Stimulated activated CD8-positive, alpha-beta memory T cell treated with anti-CD3 and anti-CD28 coated beads, Interleukin-15, amount 100 ng/mL, for 24 hours (primary cell): ENCODE measurements at regions not wholly inside any gene's neighbourhood (a gene's known extent, or its start where the extent isn't known, plus 50 kb on each side); places are given as distances from the start of the nearest gene placed in this dataset.

ENCODE experiments used
- DNase-seq: peaks from one replicate; pipeline ENCODE4 v3.0.0-alpha.2; 2020; ENCODE audit warnings: low read depth

GRCh38 chr5:175168882-175169507, 275.0 kb downstream of the DRD1 start:
- DNase-seq, result no peak

- DNase-seq, result no peak
These were observed 278.0 kb downstream of the DRD1 start for GRCh38 chr5:175166026-175166425.

GRCh38 chr5:175163586-175164275, 280.3 kb downstream of the DRD1 start:
- DNase-seq, result no peak

DNA sequence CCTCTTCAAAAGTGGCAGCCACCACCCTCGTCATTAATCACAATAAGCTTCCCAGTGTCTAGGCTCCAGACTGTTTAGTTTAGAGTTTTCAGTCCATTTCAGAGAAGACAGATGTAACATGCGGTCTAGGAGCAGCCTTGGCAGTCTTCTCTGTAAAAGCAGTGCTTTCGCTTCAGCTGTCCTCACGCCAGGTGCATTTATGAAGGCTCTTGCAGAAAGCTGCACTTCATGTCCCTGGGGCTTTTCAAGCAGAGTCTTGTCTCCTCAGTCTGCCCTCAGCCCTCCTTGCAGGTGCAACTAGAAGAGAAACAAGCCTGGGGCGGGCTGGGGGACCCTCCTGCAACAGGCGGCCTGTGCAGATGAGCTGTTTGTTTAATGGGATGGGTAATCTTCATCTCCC, 281.9 kb downstream of the DRD1 start:
- no peak for DNase-seq

GRCh38 chr5:175159956-175160355, 284.0 kb downstream of the DRD1 start:
- DNase-seq, result no peak

- no peak for DNase-seq
These were observed 295.3 kb downstream of the DRD1 start for GRCh38 chr5:175148636-175149172.

GRCh38 chr5:175146733-175147132, 297.2 kb downstream of the DRD1 start:
- no peak for DNase-seq

GRCh38 chr5:175141421-175141820, 302.6 kb downstream of the DRD1 start:
- no peak for DNase-seq

DNA sequence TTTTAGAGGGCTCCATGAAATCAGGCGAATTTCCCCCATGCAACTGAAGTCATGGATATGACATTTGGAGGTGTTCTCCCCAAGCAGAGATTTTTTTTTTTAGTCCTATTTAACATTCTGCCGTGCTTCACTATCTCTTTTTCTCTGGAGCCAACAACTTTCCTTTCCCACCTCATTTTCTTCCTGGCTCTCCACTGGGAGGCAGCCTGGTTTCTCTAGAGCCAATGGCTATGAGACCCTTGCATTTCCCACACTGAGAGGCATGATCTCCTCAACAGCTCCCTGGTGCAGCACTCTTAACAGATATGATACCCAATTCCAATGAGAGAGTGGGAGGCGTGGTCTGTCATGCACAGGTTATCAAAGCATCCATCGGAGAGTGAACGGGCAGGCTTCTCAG, 310.8 kb downstream of the DRD1 start:
- DNase-seq, result no peak

- DNase-seq, result no peak
These were observed 312.6 kb downstream of the DRD1 start for GRCh38 chr5:175131432-175131831.

GRCh38 chr5:175129619-175130018, 314.4 kb downstream of the DRD1 start:
- no peak for DNase-seq

- no peak for DNase-seq
These were observed 314.9 kb downstream of the DRD1 start for GRCh38 chr5:175129121-175129520.

DNA sequence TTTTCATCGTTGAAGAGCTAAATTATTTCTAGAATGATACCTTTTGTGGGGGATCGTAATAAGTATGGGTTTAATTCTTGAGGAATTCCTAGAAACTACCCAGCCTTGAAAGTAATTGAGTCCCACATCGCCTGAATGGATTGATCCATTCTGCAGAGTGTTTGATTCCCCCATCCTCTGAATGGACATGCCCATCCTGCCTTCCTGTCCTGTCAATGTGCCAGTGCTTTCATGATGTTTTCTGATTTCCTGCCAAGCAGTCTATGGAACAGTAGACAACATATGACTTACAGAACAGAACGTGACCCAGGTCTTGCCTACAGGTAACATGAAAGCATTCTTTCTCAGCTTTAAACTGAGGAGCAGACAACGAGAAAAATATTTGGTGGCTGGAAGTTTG, 319.2 kb downstream of the DRD1 start:
- no peak for DNase-seq

DNA sequence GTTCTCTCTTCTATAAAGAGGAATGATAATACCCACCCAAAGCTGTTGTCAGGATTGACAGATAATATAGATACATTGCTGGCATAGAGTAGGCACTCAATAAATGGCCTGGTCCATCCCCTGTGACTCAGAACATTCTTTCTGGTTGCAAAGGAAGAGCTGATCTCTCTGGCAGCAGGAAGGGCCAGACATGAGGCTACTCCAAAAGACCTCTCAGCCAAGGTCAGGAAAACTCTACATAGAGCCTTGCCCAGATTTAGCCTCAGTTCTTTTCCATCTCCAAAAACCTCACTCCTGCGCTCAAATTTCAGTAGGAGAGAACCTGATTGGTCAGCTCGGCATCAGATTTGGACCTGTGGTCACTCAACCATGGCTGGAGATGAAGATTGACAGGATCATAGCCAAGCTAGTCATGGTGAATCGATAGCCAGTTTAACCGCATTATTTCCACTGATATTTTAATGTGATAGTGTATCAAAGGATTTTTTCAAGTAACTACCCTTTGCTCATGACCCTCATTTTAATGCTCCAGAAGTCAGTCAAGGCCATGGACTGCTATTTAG, 319.6 kb downstream of the DRD1 start:
- DNase-seq, result no peak

GRCh38 chr5:175123542-175123941, 320.4 kb downstream of the DRD1 start:
- DNase-seq, result no peak

DNA sequence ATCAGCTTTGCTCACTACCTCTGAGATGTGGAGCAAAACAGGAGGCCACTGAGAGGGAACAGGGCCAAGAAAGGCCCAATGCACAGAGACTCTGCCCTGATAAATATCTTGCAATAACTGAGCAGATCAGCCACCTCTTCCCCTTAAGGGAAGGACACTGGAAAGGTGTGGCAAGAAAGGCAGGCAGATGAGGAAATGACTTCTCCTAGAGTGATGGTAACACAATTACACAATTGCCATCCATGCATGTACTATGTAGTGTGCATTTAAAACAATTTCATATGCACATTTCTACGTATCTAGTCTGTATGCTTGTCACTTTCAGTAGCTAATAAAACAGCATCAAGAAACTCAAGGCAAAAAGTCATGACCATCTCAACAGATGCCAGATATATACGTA, 322.5 kb downstream of the DRD1 start:
- DNase-seq, result no peak

DNA sequence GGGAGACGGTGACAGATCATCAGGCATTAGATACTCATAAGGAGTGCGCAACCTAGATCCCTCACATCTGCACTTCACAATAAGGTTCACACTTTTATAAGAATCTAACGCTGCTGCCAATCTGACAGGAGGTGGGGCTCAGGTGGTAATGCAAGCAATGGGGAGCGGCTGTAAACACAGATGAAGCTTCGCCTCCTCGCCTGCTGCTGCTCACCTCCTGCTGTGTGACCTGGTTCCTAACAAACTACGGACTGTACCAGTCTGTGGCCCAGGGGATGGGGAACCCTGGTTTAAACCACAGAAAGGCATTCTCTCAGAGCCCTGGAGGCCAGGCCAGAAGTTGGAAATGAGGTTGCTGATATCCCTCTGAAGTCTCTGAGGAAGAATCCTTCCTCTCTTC, 323.6 kb downstream of the DRD1 start:
- DNase-seq, result no peak

DNA sequence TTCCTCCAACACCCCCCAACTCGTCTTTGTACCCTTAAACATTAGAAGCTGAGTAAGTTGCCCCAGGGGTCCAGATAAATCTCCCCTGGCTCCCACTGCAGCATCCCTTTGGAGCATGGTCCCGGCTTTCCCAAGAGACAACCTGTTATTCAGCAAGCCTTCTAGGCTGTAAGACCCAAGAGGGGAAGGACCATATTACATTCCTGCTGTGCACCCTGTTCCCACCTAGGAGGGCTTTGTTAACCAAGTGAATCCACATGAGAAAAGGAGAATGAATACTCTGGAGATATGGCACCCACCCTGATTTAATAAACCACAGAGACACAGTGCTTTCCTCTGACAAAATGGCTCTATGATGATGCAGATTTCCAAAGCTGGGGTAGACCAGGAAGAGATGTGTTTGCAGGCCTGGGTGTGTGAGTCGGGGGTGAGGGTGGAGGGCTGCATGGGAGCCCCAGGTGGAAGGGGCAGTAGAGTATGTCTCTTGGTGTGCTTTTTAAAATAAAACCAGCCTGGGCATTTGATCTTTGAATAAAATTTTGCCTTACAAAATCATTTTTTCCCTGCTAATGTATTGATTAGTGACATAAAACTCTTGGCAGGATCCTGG, 325.2 kb downstream of the DRD1 start:
- DNase-seq, result no peak

DNA sequence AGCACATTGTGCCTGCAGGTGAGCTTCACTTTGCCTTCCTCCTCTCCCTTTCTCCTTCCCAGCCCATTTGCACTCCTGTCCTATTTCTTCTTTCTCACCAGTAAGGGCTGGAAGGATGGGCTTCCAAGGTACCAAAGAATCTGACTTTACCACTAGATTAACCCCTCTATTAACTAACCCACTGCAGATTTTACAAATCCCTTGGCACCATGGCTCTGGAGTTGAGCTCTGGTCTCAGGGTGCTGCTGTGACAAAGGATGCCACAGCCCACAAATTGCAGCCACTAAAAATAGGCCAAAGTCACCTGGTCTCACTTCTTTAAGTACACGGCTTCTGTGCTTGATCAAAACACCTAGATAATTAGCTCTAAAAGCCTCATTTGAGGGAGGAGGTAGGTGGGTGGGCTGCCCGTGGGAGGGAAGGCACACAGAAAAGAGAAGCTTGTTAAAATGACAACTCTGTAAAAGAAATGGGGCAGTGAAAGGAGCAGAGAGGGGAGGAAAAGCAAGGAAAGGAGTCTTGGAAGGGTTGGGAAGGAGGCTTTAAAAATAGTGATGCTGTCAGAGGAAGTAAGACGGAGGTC, 327.4 kb downstream of the DRD1 start:
- no peak for DNase-seq

GRCh38 chr5:175115831-175116230, 328.2 kb downstream of the DRD1 start:
- DNase-seq, result no peak

DNA sequence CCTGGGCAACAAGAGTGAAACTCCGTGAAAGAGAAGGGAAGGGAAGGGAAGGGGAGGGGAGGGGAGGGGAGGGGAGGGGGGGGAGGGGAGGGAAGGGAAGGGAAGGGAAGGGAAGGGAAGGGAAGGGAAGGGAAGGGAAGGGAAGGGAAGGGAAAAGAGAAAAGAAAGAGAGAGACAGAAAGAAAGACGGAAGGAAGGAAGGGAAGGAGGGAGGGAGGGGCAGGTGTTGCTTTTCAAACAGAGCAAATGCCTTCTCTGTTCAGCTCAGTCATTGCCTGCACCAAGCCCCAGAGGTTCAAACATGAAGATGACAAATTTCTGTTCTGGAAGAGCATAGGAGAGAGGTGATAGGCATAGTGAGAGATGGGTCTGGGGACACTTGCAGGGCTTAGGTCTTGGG, 330.0 kb downstream of the DRD1 start:
- no peak for DNase-seq

GRCh38 chr5:175109058-175109755, 334.8 kb downstream of the DRD1 start:
- DNase-seq, result no peak
